ENCODE measurements at regions not wholly inside any gene's neighbourhood (a gene's known extent, or its start where the extent isn't known, plus 50 kb on each side); places are given as distances from the start of the nearest gene placed in this dataset.

DNA sequence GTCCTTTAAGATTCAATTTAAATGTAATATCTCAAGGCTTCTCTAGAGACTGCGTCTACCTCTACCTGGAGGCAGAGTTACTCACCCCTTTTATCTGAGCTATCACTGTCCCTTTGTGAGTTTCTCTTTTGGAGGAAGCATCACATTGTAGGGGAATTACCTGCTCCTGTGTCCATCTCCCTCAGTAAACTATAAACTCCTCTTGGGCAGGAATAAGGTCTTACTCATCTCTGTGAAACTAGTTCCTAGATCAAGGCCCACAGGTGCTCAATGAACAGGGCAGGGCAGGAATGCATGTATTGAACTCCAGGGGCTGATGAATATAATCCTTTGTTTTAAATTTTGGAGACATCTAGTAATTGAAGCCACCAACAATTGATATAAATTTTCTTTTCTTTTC is 139.8 kb upstream of the ERCC6L2 start:
- H3K4me3 ChIP-seq (replicated peaks; ENCODE audit: insufficient read depth, low read length), result no peak overlapping the region
- no peaks in the 10 kb centered on the region for H3K27me3 ChIP-seq (ENCODE audit: insufficient read depth, poor library complexity, severe bottlenecking)
- H3K27ac ChIP-seq (replicated peaks), result no peak overlapping the region
- no peak for TF ChIP-seq SPI1 (IDR thresholded peaks at IDR 0.05; ENCODE audit: borderline replicate concordance, low read depth)
- TF ChIP-seq, protein P1, sequence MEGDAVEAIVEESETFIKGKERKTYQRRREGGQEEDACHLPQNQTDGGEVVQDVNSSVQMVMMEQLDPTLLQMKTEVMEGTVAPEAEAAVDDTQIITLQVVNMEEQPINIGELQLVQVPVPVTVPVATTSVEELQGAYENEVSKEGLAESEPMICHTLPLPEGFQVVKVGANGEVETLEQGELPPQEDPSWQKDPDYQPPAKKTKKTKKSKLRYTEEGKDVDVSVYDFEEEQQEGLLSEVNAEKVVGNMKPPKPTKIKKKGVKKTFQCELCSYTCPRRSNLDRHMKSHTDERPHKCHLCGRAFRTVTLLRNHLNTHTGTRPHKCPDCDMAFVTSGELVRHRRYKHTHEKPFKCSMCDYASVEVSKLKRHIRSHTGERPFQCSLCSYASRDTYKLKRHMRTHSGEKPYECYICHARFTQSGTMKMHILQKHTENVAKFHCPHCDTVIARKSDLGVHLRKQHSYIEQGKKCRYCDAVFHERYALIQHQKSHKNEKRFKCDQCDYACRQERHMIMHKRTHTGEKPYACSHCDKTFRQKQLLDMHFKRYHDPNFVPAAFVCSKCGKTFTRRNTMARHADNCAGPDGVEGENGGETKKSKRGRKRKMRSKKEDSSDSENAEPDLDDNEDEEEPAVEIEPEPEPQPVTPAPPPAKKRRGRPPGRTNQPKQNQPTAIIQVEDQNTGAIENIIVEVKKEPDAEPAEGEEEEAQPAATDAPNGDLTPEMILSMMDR (IDR thresholded peaks at IDR 0.05; ENCODE audit: insufficient read depth, low read length), result no peak
- TF ChIP-seq GABPA (IDR thresholded peaks at IDR 0.05; ENCODE audit: low read depth), result no peak
- no peak for TF ChIP-seq POLR2AphosphoS5 (IDR thresholded peaks at IDR 0.05; ENCODE audit: low read depth)
- TF ChIP-seq, protein P2, sequence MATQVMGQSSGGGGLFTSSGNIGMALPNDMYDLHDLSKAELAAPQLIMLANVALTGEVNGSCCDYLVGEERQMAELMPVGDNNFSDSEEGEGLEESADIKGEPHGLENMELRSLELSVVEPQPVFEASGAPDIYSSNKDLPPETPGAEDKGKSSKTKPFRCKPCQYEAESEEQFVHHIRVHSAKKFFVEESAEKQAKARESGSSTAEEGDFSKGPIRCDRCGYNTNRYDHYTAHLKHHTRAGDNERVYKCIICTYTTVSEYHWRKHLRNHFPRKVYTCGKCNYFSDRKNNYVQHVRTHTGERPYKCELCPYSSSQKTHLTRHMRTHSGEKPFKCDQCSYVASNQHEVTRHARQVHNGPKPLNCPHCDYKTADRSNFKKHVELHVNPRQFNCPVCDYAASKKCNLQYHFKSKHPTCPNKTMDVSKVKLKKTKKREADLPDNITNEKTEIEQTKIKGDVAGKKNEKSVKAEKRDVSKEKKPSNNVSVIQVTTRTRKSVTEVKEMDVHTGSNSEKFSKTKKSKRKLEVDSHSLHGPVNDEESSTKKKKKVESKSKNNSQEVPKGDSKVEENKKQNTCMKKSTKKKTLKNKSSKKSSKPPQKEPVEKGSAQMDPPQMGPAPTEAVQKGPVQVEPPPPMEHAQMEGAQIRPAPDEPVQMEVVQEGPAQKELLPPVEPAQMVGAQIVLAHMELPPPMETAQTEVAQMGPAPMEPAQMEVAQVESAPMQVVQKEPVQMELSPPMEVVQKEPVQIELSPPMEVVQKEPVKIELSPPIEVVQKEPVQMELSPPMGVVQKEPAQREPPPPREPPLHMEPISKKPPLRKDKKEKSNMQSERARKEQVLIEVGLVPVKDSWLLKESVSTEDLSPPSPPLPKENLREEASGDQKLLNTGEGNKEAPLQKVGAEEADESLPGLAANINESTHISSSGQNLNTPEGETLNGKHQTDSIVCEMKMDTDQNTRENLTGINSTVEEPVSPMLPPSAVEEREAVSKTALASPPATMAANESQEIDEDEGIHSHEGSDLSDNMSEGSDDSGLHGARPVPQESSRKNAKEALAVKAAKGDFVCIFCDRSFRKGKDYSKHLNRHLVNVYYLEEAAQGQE (IDR thresholded peaks at IDR 0.05; ENCODE audit: insufficient replicate concordance, low read depth), result no peak
- no peak for DNase-seq (ENCODE audit: low read depth in 1 of 2, low spot score in 1 of 2)

DNA sequence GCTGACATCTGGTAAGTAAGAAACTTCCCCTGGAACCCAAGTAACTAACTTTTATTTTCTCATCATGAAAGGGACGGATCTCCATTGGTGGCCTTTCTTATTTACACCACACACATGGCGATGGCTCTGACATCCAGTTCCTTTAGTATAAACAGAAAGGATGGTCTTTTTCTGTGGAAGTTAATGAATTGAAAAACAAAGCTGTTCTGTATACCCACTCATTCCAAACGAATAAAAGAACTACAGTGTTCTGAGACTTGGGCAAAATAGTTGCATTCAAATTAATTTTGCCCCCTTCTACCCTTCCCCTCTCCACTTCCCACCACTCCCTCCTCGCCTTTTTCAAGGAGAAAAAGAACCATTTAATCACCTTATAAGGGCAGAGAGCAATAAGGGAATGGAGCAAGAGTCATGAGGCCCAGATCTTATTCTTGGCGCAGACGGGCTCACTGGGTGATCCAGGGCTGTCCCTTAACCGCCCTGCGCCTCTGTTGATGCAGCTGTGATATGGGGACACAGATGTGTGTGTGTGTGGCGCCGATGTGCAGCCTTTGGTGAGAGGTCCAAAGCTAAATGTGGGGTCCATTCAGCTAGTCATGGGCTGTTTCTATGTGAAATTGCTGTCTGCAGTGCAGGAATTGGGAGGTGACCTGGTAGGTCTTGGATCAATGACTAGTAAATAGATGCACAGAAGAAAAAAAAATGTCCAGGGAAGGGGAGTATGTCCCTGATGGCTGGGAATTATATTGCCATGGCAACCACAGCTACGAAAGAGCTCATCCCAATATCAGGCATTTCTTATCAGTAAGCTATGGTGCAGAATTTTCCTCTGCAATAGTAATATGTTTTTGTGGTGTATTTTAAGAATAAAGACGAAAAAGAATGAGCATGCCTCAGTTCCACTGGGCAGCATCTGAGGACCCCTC is 141.5 kb upstream of the ERCC6L2 start:
- TF ChIP-seq SPI1 (IDR thresholded peaks at IDR 0.05; ENCODE audit: borderline replicate concordance, low read depth) (no peak), POLR2AphosphoS5 (IDR thresholded peaks at IDR 0.05; ENCODE audit: low read depth) (no peak), GABPA (IDR thresholded peaks at IDR 0.05; ENCODE audit: low read depth) (no peak)
- TF ChIP-seq, protein P1 (IDR thresholded peaks at IDR 0.05; ENCODE audit: insufficient read depth, low read length), result no peak
- TF ChIP-seq, protein P2 (IDR thresholded peaks at IDR 0.05; ENCODE audit: insufficient replicate concordance, low read depth), result no peak
- H3K4me3 ChIP-seq (replicated peaks; ENCODE audit: insufficient read depth, low read length), result no peak overlapping the region
- no peaks in the 10 kb centered on the region for H3K27me3 ChIP-seq (ENCODE audit: insufficient read depth, poor library complexity, severe bottlenecking)
- no peak for DNase-seq (ENCODE audit: low read depth in 1 of 2, low spot score in 1 of 2)
- H3K27ac ChIP-seq (replicated peaks), result no peak overlapping the region

DNA sequence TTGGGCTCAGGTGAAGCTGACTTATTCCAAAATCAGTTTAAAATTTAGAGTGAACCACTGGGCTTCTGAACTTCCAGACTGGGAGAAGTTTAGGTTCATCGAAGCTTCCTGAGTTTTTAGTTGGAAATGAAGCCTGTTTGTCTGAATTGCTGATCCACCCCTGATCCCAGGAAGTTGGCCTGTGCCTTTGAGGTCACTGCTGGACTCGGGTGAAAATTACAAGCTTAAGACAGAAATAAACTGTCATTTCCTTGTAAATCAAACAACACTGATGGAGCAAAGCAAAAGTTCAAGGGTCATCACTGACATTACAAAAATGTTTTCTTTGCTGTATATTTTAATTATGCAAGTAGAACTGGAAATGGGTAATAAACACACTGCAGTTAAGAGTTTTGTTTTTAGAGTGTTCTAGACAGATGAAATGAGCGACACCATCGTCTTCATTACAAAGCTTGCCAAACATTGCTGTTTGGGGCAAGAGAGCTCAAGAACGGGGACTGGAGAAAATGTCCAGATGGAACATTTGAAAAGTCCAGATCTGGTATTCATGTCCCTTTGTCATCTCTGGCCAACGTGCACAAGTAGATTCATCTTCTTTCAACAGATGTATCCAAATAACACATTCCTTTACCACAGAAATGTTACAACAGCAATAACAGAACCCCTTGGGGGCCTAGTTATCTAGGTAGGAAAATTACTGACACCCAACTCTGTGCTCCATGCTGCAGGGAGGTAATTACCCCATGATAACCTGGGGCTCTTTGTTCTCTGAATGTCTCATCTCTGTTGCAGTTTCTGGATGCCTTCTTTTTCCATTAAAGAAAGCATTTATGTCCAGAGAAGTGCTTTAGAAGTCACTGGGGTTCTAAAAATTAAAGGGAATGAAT is 142.4 kb upstream of the ERCC6L2 start:
- Histone ChIP-seq H3K27me3 (ENCODE audit: insufficient read depth, poor library complexity, severe bottlenecking) (no peaks in the 10 kb centered on the region), H3K4me3 (replicated peaks; ENCODE audit: insufficient read depth, low read length) (no peak overlapping the region), H3K27ac (replicated peaks) (no peak overlapping the region)
- no peak for TF ChIP-seq SPI1 (IDR thresholded peaks at IDR 0.05; ENCODE audit: borderline replicate concordance, low read depth)
- TF ChIP-seq, protein P1 (IDR thresholded peaks at IDR 0.05; ENCODE audit: insufficient read depth, low read length), result no peak
- TF ChIP-seq, protein P2 (IDR thresholded peaks at IDR 0.05; ENCODE audit: insufficient replicate concordance, low read depth), result no peak
- TF ChIP-seq POLR2AphosphoS5 (IDR thresholded peaks at IDR 0.05; ENCODE audit: low read depth), result no peak
- no peak for TF ChIP-seq GABPA (IDR thresholded peaks at IDR 0.05; ENCODE audit: low read depth)
- no peak for DNase-seq (ENCODE audit: low read depth in 1 of 2, low spot score in 1 of 2)

All from HL-60 (cell line).